K562 (cell line): ENCODE measurements at regions not wholly inside any gene's neighbourhood (a gene's known extent, or its start where the extent isn't known, plus 50 kb on each side); places are given as distances from the start of the nearest gene placed in this dataset.

ENCODE experiments used
- EP300 ChIP-seq: IDR thresholded peaks from 2 replicates; pipeline ENCODE4 v1.6.1; 2012; ENCODE audit warnings: low read length, improper control_type of control experiment
- HMG20B ChIP-seq: fragments of 250-450 bp; sonication (Bioruptor Pico); IDR thresholded peaks from 2 replicates; pipeline ENCODE4 v1.5.0; 2021; ENCODE audit warnings: mild to moderate bottlenecking
- KDM5B ChIP-seq: fragments of 200-600 bp; sonication (generic); IDR thresholded peaks from 2 replicates; pipeline ENCODE4 v1.6.1; 2012; ENCODE audit warnings: low read depth, mild to moderate bottlenecking, moderate library complexity, low read length, control low read depth, inconsistent platforms; ENCODE audit not compliant: insufficient replicate concordance
- MTA1 ChIP-seq: fragments of 450-650 bp; IDR thresholded peaks from 2 replicates; pipeline ENCODE4 v1.6.1; 2017; ENCODE audit warnings: borderline replicate concordance
- POLR2A ChIP-seq: fragments of 450-650 bp; conservative IDR thresholded peaks from 2 replicates; pipeline ENCODE4 v1.6.1; 2016
- POLR2AphosphoS5 ChIP-seq: IDR thresholded peaks from 2 replicates; pipeline ENCODE4 v1.6.1; 2011; ENCODE audit warnings: mild to moderate bottlenecking, low read depth, low read length, moderate library complexity; ENCODE audit not compliant: control insufficient read depth, insufficient read depth
- RBFOX2 ChIP-seq: fragments of 200-400 bp; formaldehyde crosslinking; IDR thresholded peaks from 2 replicates; pipeline ENCODE4 v1.6.1; 2017; ENCODE audit warnings: low read depth, mild to moderate bottlenecking, low read length, moderate library complexity
- SP1 ChIP-seq: sonication (generic); formaldehyde crosslinking; IDR thresholded peaks from 2 replicates; pipeline ENCODE4 v1.8.1; 2022; ENCODE audit warnings: mild to moderate bottlenecking, missing genetic modification reagents
- ZNF232 ChIP-seq: sonication (generic); formaldehyde crosslinking; IDR thresholded peaks from 2 replicates; pipeline ENCODE4 v1.8.0; 2022; ENCODE audit warnings: mild to moderate bottlenecking, missing genetic modification reagents
- TF ChIP-seq, protein P1 (sequence below), 3 experiments: IDR thresholded peaks in 2 of 3; conservative IDR thresholded peaks in 1 of 3; 2 replicates each; pipeline ENCODE4 v1.5.1; 2011 to 2012; ENCODE audit warnings: low read length in 3 of 3, mild to moderate bottlenecking in 3 of 3, control low read depth in 2 of 3, improper control_type of control experiment in 1 of 3, inconsistent platforms in 1 of 3, low read depth in 1 of 3, mixed read lengths in 1 of 3, moderate library complexity in 1 of 3; ENCODE audit not compliant: insufficient read depth in 2 of 3

DNA sequence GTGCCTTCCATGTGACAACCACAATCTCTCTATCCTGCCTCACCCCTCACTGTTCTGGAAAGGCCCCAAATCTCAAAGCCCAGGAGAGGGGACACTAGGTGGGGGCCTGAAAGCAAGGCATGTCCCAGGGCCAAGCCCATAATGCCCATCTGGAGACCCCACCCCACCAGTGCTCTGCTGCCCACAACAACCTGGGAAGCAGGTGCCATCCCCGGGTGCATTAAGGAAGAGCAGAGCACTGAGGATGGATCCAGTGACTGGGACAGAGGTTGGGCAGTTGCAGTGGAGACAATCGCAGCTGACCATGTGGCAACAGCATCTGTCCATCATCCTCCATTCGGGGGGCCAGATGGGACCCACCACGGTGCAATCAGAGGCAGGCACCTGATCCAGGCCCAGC, 106.2 kb upstream of the PRR20G start:
- TF ChIP-seq HMG20B (CRISPR knock-in tag): no peak
- no peak for TF ChIP-seq RBFOX2
- TF ChIP-seq KDM5B: no peak
- TF ChIP-seq MTA1: no peak
- TF ChIP-seq, protein P1, sequence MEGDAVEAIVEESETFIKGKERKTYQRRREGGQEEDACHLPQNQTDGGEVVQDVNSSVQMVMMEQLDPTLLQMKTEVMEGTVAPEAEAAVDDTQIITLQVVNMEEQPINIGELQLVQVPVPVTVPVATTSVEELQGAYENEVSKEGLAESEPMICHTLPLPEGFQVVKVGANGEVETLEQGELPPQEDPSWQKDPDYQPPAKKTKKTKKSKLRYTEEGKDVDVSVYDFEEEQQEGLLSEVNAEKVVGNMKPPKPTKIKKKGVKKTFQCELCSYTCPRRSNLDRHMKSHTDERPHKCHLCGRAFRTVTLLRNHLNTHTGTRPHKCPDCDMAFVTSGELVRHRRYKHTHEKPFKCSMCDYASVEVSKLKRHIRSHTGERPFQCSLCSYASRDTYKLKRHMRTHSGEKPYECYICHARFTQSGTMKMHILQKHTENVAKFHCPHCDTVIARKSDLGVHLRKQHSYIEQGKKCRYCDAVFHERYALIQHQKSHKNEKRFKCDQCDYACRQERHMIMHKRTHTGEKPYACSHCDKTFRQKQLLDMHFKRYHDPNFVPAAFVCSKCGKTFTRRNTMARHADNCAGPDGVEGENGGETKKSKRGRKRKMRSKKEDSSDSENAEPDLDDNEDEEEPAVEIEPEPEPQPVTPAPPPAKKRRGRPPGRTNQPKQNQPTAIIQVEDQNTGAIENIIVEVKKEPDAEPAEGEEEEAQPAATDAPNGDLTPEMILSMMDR (IDR thresholded peaks at IDR 0.05 in 2 of 3, conservative IDR thresholded peaks at IDR 0.05 in 1 of 3; ENCODE audit: insufficient read depth in 2 of 3, low read depth in 1 of 3, low read length in 3 of 3): no peak
- no peak for TF ChIP-seq POLR2A
- TF ChIP-seq SP1: no peak
- no peak for TF ChIP-seq POLR2AphosphoS5
- no peak for TF ChIP-seq EP300
- no peak for TF ChIP-seq ZNF232 (CRISPR knock-in tag)
